Gastroesophageal sphincter (tissue), 3 donors: ENCODE measurements at regions not wholly inside any gene's neighbourhood (a gene's known extent, or its start where the extent isn't known, plus 50 kb on each side); places are given as distances from the start of the nearest gene placed in this dataset.

Experiments used
- CTCF ChIP-seq, 4 experiments: fragments of 200-600 bp in 2 of 4; fragments of 450-650 bp in 2 of 4; sonication (generic) in 1 of 4; IDR thresholded peaks; one replicate each; pipeline ENCODE4 v1.5.1; 2017 to 2019; ENCODE audit warnings: antibody characterized with exemption in 4 of 4, mild to moderate bottlenecking in 2 of 4, moderate library complexity in 2 of 4
- EP300 ChIP-seq: sonication (generic); formaldehyde crosslinking; IDR thresholded peaks from one replicate; pipeline ENCODE4 v1.6.1; 2017; ENCODE audit warnings: antibody characterized with exemption, mild to moderate bottlenecking
- POLR2A ChIP-seq, 2 donors: fragments of 450-650 bp; IDR thresholded peaks; one replicate each; pipeline ENCODE4 v1.6.1; 2017; ENCODE audit warnings: antibody characterized with exemption in 2 of 2, mild to moderate bottlenecking in 2 of 2, moderate library complexity in 1 of 2

- TF ChIP-seq CTCF (IDR thresholded peaks at IDR 0.05) (no peak), POLR2A (IDR thresholded peaks at IDR 0.05) (no peak), EP300 (no peak)
These were observed 157.9 kb downstream of the RPS12 start for GRCh38 chr6:132972254-132972653.
